ENCODE measurements at regions not wholly inside any gene's neighbourhood (a gene's known extent, or its start where the extent isn't known, plus 50 kb on each side); places are given as distances from the start of the nearest gene placed in this dataset.

DNA sequence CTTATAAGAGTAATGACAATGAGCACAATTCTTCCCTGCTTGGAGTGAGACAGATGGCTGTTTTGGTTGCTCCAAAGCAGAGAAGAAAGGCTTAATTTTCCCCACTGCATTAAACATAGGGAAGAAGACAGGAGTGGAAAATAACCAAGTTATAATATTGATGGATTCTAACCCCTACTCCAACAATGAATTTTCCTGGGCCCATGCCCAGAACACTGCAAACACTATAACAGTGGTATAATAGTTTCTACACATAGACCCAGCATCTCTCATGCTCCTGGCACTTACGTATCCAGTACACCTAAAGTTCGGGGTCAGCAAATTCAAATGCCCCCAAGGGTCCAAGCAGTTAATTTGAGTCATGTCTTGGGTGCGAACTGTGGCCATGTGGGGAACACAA lies 613.4 kb downstream of the PLCL1 start:
- Histone ChIP-seq H3K27me3 (no peaks in the 10 kb centered on the region), H3K4me3 (no peak overlapping the region), H3K4me1 (no peaks in the 10 kb centered on the region), H3K36me3 (no peaks in the 10 kb centered on the region), H3K27ac (replicated peaks in 1 of 4) (no peak overlapping the region), H3K9me3 (no peaks in the 10 kb centered on the region)
- TF ChIP-seq POLR2A (IDR thresholded peaks at IDR 0.05; ENCODE audit: low read depth) = no peak
- no peak for TF ChIP-seq EP300 (IDR thresholded peaks at IDR 0.05)
- TF ChIP-seq, protein P1, sequence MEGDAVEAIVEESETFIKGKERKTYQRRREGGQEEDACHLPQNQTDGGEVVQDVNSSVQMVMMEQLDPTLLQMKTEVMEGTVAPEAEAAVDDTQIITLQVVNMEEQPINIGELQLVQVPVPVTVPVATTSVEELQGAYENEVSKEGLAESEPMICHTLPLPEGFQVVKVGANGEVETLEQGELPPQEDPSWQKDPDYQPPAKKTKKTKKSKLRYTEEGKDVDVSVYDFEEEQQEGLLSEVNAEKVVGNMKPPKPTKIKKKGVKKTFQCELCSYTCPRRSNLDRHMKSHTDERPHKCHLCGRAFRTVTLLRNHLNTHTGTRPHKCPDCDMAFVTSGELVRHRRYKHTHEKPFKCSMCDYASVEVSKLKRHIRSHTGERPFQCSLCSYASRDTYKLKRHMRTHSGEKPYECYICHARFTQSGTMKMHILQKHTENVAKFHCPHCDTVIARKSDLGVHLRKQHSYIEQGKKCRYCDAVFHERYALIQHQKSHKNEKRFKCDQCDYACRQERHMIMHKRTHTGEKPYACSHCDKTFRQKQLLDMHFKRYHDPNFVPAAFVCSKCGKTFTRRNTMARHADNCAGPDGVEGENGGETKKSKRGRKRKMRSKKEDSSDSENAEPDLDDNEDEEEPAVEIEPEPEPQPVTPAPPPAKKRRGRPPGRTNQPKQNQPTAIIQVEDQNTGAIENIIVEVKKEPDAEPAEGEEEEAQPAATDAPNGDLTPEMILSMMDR (IDR thresholded peaks at IDR 0.05) = no peak
- TF ChIP-seq POLR2AphosphoS5 (IDR thresholded peaks at IDR 0.05) = no peak
- 47% methylated on average over 3 of the region's 3 CpGs for whole genome bisulfite sequencing
- DNase-seq (ENCODE audit: extremely low spot score) = no peak
- intact Hi-C loops (cut with DNase I) = no loop called here

DNA sequence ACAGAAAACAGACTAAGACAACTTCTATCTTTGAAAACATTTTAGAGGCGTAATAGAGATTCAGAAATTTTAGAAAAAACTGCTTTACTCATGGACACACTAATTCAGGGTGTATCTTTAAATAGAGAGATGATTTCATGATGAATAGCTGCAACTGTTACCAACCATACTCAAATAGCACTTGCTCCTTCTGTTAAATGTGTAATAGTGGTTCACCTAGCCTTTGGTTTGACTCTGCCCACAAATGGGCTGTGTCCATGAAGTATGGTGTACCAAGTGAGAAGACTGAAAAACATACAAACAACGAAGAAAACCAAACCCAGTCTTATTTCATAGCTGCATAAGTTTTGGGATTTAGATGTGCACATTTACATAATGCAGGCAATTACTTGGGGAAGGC lies 610.6 kb downstream of the PLCL1 start:
- H3K4me3 ChIP-seq = no peak overlapping the region
- intact Hi-C loops (cut with DNase I) = no loop called here
- no peaks in the 10 kb centered on the region for H3K27me3 ChIP-seq
- no peak for TF ChIP-seq POLR2AphosphoS5 (IDR thresholded peaks at IDR 0.05)
- TF ChIP-seq EP300 (IDR thresholded peaks at IDR 0.05) = no peak
- TF ChIP-seq POLR2A (IDR thresholded peaks at IDR 0.05; ENCODE audit: low read depth) = no peak
- TF ChIP-seq, protein P1 (IDR thresholded peaks at IDR 0.05) = no peak
- WGBS = 97% methylated on average over 2 of the region's 2 CpGs
- H3K27ac ChIP-seq (replicated peaks in 1 of 4) = no peak overlapping the region
- no peak for DNase-seq (ENCODE audit: extremely low spot score)
- no peaks in the 10 kb centered on the region for H3K4me1 ChIP-seq
- H3K9me3 ChIP-seq = no peaks in the 10 kb centered on the region
- H3K36me3 ChIP-seq = no peaks in the 10 kb centered on the region

DNA sequence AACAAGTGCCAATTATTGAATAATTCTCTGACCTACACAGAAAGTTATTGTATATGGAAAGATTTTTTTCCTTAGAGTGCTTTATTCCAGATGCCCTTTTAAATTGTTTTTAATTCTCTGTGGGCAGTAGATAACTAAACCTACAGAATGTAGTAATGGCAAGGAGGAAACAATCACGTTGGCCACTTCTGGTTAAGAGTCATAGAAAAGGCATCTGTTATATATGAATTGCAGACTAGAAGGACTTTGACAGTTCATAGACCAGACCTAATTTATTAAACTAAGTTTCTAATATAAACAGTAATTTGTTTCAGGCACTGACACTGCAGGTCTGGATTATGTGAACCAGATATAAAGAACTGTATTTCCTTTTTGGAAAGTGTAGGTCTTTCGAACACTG lies 607.5 kb downstream of the PLCL1 start:
- TF ChIP-seq EP300 (IDR thresholded peaks at IDR 0.05) (no peak), POLR2AphosphoS5 (IDR thresholded peaks at IDR 0.05) (no peak), POLR2A (IDR thresholded peaks at IDR 0.05; ENCODE audit: low read depth) (no peak)
- TF ChIP-seq, protein P1 (IDR thresholded peaks at IDR 0.05) = no peak

DNA sequence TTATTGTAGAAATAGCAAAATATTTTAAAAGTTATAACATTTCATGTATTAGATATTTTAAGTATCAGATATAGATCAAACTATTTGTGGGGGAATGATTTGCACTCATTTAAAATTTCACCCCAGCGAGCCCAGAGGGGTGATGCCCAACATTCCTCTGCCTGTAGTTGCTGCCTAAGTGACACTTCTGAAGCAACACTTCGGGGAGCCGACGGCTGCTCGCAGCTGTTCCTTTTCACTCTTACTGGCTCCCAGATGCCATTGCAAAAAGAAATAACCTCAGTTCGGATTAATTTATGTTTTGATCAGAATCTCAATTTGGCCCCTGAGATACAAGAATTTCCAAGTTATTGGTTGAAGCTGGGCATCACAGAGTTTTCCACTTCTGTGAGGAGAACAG lies 603.8 kb downstream of the PLCL1 start:
- 73% methylated on average over 6 of the region's 6 CpGs for WGBS
- intact Hi-C loops (cut with DNase I) = no loop called here
- H3K4me3 ChIP-seq = no peak overlapping the region
- no peak overlapping the region for H3K27ac ChIP-seq (replicated peaks in 1 of 4)
- TF ChIP-seq POLR2AphosphoS5 (IDR thresholded peaks at IDR 0.05) (no peak), POLR2A (IDR thresholded peaks at IDR 0.05; ENCODE audit: low read depth) (no peak), EP300 (IDR thresholded peaks at IDR 0.05) (no peak)
- TF ChIP-seq, protein P1 (IDR thresholded peaks at IDR 0.05) = no peak
- no peaks in the 10 kb centered on the region for H3K4me1 ChIP-seq
- H3K27me3 ChIP-seq = no peaks in the 10 kb centered on the region
- no peaks in the 10 kb centered on the region for H3K9me3 ChIP-seq
- H3K36me3 ChIP-seq = no peaks in the 10 kb centered on the region
- no peak for DNase-seq (ENCODE audit: extremely low spot score)

More for the DNA sequence above, 607.5 kb downstream of the PLCL1 start:
- no peaks in the 10 kb centered on the region for H3K9me3 ChIP-seq
- no peaks in the 10 kb centered on the region for H3K27me3 ChIP-seq
- 44% methylated on average over 2 of the region's 2 CpGs for WGBS
- H3K36me3 ChIP-seq = no peaks in the 10 kb centered on the region
- no peak overlapping the region for H3K27ac ChIP-seq (replicated peaks in 1 of 4)
- no peak overlapping the region for H3K4me3 ChIP-seq
- no peaks in the 10 kb centered on the region for H3K4me1 ChIP-seq
- no peak for DNase-seq (ENCODE audit: extremely low spot score)
- intact Hi-C loops (cut with DNase I) = no loop called here

DNA sequence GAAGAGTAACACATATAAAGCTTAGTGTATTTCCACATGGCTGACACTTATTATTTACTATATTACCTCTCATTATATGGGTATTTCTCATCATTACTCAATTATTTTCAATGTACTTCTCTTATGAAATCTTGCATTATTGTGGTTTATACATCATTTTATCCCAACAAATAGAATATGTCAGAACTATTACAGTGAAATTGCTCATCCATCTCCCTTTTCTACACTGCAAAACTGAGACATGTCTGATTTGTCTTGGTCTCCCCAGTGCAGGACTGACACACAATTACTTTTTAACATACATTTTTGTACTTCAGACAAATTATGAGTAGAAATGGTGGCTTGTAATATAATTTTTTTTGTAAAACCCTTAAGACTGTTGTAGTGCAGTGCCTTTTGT lies 600.9 kb downstream of the PLCL1 start:
- H3K4me3 ChIP-seq = no peak overlapping the region
- no peaks in the 10 kb centered on the region for H3K4me1 ChIP-seq
- no peaks in the 10 kb centered on the region for H3K36me3 ChIP-seq
- H3K9me3 ChIP-seq = no peaks in the 10 kb centered on the region
- TF ChIP-seq EP300 (IDR thresholded peaks at IDR 0.05) (no peak), POLR2AphosphoS5 (IDR thresholded peaks at IDR 0.05) (no peak), POLR2A (IDR thresholded peaks at IDR 0.05; ENCODE audit: low read depth) (no peak)
- TF ChIP-seq, protein P1 (IDR thresholded peaks at IDR 0.05) = no peak
- H3K27ac ChIP-seq (replicated peaks in 1 of 4) = no peak overlapping the region
- no peak for DNase-seq (ENCODE audit: extremely low spot score)
- no peaks in the 10 kb centered on the region for H3K27me3 ChIP-seq
- intact Hi-C loops (cut with DNase I) = no loop called here

Data from esophagus muscularis mucosa (tissue), 4 donors.